Medulla oblongata (tissue), 1 donor: ENCODE measurements at regions not wholly inside any gene's neighbourhood (a gene's known extent, or its start where the extent isn't known, plus 50 kb on each side); places are given as distances from the start of the nearest gene placed in this dataset.
"Not testable (repeated sequence)": the region's sequence is repeated elsewhere in the genome, so short reads cannot be mapped to it uniquely, and the experiment has no call there.

Experiments
- DNase-seq: peaks from one replicate; pipeline ENCODE4 v3.0.0-alpha.2; 2015; ENCODE audit errors: extremely low spot score

- DNase-seq = not testable (repeated sequence)
These were observed 68.1 kb downstream of the GOLGA6L6 start for GRCh38 chr15:20473465-20473864.

DNA sequence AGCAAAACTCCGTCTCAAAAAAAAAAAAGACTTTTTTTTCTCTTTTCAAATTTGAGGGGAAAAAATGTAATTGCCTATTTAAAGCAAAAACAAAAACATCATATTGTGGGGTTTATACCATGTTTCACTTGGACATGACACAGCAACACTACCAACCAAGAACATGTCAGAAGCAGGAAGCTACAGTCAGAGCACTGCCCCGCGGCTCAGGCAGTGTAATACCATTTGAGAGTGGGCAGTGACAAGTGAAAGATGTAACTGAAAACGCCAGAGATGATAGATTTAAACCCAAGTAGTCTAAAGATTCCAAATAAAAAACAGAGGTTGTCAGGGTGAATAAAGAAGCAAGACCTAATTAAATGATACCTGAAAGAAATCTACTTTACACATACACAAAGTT, 68.6 kb downstream of the GOLGA6L6 start:
- DNase-seq = not testable (repeated sequence)

- not testable (repeated sequence) for DNase-seq
These were observed 70.8 kb downstream of the GOLGA6L6 start for GRCh38 chr15:20470810-20471209.

GRCh38 chr15:20441138-20441537, 100.5 kb downstream of the GOLGA6L6 start:
- DNase-seq = not testable (repeated sequence)

GRCh38 chr15:20440390-20440789, 101.2 kb downstream of the GOLGA6L6 start:
- not testable (repeated sequence) for DNase-seq

GRCh38 chr15:20439111-20439510, 102.5 kb downstream of the GOLGA6L6 start:
- DNase-seq = not testable (repeated sequence)

GRCh38 chr15:20438255-20438654, 103.3 kb downstream of the GOLGA6L6 start:
- not testable (repeated sequence) for DNase-seq

- not testable (repeated sequence) for DNase-seq
These were observed 108.1 kb downstream of the GOLGA6L6 start for GRCh38 chr15:20433468-20433867.

- not testable (repeated sequence) for DNase-seq
These were observed 111.1 kb downstream of the GOLGA6L6 start for GRCh38 chr15:20430495-20430894.

DNA sequence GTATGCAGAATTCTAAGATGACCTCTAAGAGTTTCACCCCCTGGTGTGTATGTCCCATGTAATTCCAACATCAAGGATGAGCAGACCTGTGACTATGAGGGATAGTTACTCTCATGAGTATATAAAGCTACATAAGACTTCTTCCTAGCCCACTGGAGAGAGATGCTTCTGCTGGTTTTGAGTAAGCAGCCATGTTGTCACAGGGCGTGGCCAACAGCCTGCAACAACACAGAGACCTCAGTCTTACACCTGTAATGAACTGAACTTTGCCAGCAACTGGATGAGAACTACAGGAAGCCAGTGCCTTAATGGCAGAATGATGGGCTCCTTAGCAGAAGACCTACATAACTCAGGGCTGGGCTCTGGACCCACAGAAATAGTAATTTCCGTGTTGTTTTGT, 120.9 kb downstream of the GOLGA6L6 start:
- DNase-seq = not testable (repeated sequence)

GRCh38 chr15:20416618-20417017, 125.0 kb downstream of the GOLGA6L6 start:
- not testable (repeated sequence) for DNase-seq

DNA sequence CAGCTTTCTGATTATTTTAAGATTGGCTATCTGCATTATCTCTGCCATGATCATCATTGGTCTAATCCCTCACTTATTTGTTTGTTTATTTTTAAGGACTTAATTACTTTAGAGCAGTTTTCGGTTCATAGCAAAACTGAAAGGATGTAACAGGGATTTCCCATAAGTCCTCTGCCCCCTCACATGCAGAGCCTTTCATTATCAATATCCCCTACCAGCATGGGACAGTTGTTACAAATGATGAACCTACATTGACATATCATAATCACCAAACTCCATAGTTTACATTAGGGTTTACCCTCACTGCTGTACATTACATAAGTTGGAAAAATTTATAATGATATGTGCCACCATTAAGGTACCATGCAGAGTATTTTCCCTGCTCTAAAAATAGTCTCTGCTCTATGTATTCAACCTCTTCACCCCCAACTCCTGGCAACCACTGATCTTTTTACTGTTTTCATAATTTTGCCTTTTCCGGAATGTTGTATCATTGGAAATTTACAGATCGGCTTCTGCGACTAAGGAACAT, 131.9 kb downstream of the GOLGA6L6 start:
- DNase-seq = not testable (repeated sequence)

DNA sequence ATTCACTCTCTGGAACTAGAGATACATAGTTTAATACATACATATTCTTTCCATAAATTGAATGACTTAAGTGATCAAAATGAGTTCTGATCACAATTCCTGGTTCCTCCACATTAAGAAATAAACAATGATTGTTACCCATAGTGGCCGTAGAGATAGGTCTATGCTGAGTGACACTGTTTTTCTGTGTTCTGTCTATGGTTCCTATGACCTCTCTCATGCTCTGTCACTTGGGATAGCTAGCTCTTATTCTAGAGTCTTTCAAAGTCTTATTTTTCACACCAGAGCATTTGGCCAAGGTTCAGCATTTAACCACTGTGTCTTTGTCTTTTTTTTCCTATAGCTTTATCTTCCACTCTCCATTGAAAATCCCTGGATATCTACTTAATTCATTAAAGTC, 132.4 kb downstream of the GOLGA6L6 start:
- DNase-seq = no peak

DNA sequence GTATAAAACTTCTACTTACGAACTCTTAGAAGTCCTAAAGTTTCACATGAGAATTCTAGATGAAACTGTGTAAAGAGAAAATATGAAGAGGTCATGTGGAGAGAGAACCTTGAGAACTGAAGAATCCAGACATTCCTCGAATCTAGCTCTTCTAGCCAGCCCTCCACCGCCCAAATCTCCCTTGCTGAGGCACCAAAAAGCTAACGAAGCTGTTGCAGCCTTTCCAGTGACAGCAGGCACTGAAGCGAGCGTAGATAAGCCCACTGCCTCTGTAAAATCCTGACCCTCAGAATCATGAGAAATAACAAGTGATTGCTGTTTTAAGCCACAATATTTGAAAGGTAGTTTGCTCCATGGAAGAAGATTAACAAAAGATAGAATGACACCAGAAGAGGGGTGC, 134.0 kb downstream of the GOLGA6L6 start:
- no peak for DNase-seq

- DNase-seq = not testable (repeated sequence)
These were observed 137.0 kb downstream of the GOLGA6L6 start for GRCh38 chr15:20404571-20404970.

DNA sequence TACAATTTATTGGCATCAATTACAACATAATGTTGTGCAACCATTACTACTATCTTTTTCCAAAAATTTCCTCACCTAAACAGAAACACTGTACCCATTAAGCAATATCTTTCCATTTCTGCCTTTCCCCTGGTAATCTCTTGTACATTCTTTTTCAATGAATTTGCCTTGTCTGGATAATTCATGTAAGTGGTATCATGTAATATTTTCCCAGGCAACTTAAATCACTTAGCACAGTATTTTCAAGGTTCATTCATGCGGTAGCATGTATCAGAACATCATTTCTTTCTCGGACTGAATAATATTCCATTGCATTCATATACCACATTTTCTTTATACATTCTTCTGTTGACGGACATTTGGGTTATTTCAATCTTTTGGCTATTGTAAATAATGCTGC, 139.0 kb downstream of the GOLGA6L6 start:
- DNase-seq = not testable (repeated sequence)

- not testable (repeated sequence) for DNase-seq
These were observed 140.5 kb downstream of the GOLGA6L6 start for GRCh38 chr15:20401058-20401457.

DNA sequence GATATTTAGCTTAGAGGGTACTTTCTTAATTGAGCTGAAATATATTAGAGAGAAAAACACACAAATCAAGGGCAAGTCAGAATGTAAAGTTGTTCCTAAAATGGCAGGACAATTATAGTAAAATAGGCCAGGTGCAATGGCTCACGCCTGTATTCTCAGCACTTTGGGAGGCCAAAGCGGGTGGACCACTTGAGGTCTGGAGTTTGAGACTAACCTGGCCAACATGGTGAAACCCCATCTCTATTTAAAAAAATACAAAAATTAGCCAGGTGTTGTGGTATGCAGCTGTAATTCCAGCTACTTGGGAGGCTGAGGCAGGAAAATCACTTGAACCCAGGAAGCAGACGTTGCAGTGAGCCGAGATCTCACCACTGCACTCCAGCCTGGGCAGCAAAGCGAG, 142.9 kb downstream of the GOLGA6L6 start:
- not testable (repeated sequence) for DNase-seq

- DNase-seq = not testable (repeated sequence)
These were observed 153.4 kb downstream of the GOLGA6L6 start for GRCh38 chr15:20388161-20388560.

GRCh38 chr15:20386198-20386597, 155.4 kb downstream of the GOLGA6L6 start:
- no peak for DNase-seq

- not testable (repeated sequence) for DNase-seq
These were observed 161.4 kb downstream of the GOLGA6L6 start for GRCh38 chr15:20380199-20380598.

GRCh38 chr15:20376872-20377271, 164.7 kb downstream of the GOLGA6L6 start:
- no peak for DNase-seq

DNA sequence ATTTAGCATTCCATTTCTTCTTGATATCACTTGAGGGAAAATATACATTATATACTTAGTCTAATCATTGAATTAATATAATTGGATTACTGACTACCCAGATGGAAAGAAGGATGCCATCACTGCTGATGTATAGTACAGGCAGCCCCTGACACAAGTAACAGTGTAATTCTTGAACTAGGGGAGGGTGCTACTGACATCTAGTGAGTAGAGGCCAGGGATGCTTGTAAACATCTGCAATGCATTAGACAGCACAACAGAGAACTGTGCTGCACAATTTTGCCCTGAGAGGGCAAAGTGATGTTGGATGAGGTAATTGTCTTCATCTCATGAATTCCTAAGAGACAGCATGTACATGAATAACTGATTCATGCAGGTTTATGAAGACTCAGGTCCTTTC, 169.2 kb downstream of the GOLGA6L6 start:
- not testable (repeated sequence) for DNase-seq

DNA sequence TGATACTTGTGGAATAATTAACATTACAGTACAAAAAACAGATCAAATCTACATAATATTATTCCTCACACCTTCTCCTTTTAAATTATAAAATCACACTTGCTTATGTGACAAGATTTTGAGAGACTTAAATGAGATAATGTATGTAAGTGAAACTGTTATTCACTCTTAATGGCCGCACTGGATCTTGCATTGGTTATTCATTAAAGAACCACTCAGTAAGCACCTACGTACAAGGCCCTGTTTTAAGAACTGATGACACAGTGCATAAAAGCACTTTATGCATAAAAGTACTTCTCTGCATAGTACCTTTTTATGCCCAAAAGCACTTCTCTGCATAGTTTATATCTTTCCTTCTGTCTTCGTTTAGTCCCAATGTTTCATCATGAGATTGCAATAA, 172.1 kb downstream of the GOLGA6L6 start:
- no peak for DNase-seq
